GM18507 (cell line): ENCODE measurements at regions not wholly inside any gene's neighbourhood (a gene's known extent, or its start where the extent isn't known, plus 50 kb on each side); places are given as distances from the start of the nearest gene placed in this dataset.

ENCODE experiments used
- DNase-seq: peaks from one replicate; pipeline ENCODE4 v3.0.0; 2011; ENCODE audit warnings: low read depth; ENCODE audit not compliant: insufficient read length; ENCODE audit errors: extremely low spot score
- FAIRE-seq: peaks from 2 replicates; lab custom pipeline; 2011; peaks lifted over from hg19 to GRCh38; lab: Jason Lieb, UNC

- DNase-seq (no peak), FAIRE-seq (no peak)
Observed at GRCh38 chr20:36102809-36103596, 51.5 kb upstream of the EPB41L1 start.

GRCh38 chr20:36104244-36104643, 50.3 kb upstream of the EPB41L1 start:
- DNase-seq = no peak
- no peak for FAIRE-seq
